B cell (primary cell): ENCODE measurements at regions not wholly inside any gene's neighbourhood (a gene's known extent, or its start where the extent isn't known, plus 50 kb on each side); places are given as distances from the start of the nearest gene placed in this dataset.

Experiments
- CTCF ChIP-seq: fragments of 200-600 bp; IDR thresholded peaks from one replicate; pipeline ENCODE4 v1.8.0; 2022; ENCODE audit warnings: antibody characterized with exemption, mild to moderate bottlenecking
- EZH2 ChIP-seq: IDR thresholded peaks from 2 replicates; pipeline ENCODE4 v1.6.1; 2012; ENCODE audit warnings: borderline replicate concordance, low read depth, mild to moderate bottlenecking, moderate library complexity, low read length; ENCODE audit not compliant: insufficient read depth, poor library complexity, severe bottlenecking

DNA sequence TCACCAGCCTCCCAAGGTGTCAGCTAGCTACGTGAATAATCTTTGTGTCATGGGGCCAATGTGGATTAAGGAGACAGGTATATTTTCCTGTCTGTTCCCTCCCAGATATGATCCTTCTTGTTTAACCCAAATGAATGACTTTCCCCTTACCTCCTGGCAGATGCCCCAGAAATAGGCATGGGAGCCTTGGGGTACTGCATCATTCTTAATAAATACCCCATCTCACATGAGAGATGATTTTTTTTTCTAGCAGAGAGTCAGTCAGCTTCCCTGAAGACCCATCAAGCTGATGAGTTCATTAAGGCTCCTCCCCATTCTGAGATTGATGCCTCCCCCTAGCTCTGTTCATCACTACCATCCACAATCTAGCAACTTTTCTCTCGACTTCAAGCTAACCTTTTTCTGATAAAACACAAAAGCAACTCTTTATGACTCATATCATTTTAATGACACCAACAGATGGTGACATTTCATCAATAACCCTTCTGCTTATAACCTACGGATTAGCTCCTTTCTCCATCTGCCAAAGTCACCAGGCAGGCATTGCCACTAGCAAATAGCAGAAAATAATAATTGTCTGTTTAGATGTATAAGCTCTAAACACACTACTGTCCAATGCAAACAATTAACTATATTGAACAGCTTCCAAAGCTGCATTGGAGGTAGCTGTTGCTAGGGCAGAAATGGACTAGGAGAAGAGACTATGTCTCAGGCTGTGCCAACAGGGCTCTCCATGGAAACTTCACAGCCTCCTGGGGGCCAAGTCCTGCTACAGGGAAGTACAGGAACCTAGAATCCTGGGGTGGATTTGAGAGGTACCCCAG is 143.7 kb downstream of the ACER2 start:
- TF ChIP-seq CTCF (no peak), EZH2 (no peak)
